K562 (cell line): ENCODE measurements at regions not wholly inside any gene's neighbourhood (a gene's known extent, or its start where the extent isn't known, plus 50 kb on each side); places are given as distances from the start of the nearest gene placed in this dataset.

ENCODE experiments used
- ATF4 ChIP-seq: fragments of 450-650 bp; formaldehyde crosslinking; IDR thresholded peaks from 2 replicates; pipeline ENCODE4 v1.4.0; 2022; ENCODE audit warnings: mild to moderate bottlenecking, moderate library complexity
- BACH1 ChIP-seq: fragments of 200-800 bp; sonication (Bioruptor generic); IDR thresholded peaks from 2 replicates; pipeline ENCODE4 v1.6.1; 2016; ENCODE audit warnings: missing genetic modification characterization, missing compliant biosample characterization
- BCL6 ChIP-seq: fragments of 250-450 bp; sonication (Bioruptor Pico); IDR thresholded peaks from 2 replicates; pipeline ENCODE4 v1.4.0; 2020
- DMBX1 ChIP-seq: fragments of 250-450 bp; sonication (Bioruptor Pico); IDR thresholded peaks from 2 replicates; pipeline ENCODE4 v1.8.0; 2022; ENCODE audit warnings: inconsistent platforms, mild to moderate bottlenecking, moderate library complexity, borderline replicate concordance
- E2F8 ChIP-seq: fragments of 450-650 bp; IDR thresholded peaks from 2 replicates; pipeline ENCODE4 v1.7.1; 2018; ENCODE audit warnings: mild to moderate bottlenecking, low read depth; ENCODE audit not compliant: partially characterized antibody
- ETV5 ChIP-seq: sonication (generic); formaldehyde crosslinking; IDR thresholded peaks from 2 replicates; pipeline ENCODE4 v1.4.0; 2020; ENCODE audit warnings: low read depth, mild to moderate bottlenecking, missing genetic modification reagents
- HDAC6 ChIP-seq: IDR thresholded peaks from 2 replicates; pipeline ENCODE4 v1.6.1; 2012; ENCODE audit warnings: low read depth, mild to moderate bottlenecking, control low read depth, inconsistent platforms, low read length, moderate library complexity
- HNRNPLL ChIP-seq: fragments of 200-400 bp; formaldehyde crosslinking; IDR thresholded peaks from 2 replicates; pipeline ENCODE4 v1.6.1; 2017; ENCODE audit warnings: low read length, low read depth, mild to moderate bottlenecking; ENCODE audit not compliant: poor library complexity, severe bottlenecking
- HSF4 ChIP-seq: fragments of 250-450 bp; sonication (Bioruptor Pico); IDR thresholded peaks from 2 replicates; pipeline ENCODE4 v2.1.2; 2022; ENCODE audit warnings: mild to moderate bottlenecking, moderate library complexity, borderline replicate concordance
- ILK ChIP-seq: fragments of 450-650 bp; IDR thresholded peaks from 2 replicates; pipeline ENCODE4 v1.6.1; 2016; ENCODE audit warnings: missing genetic modification characterization, low read depth, mild to moderate bottlenecking, missing compliant biosample characterization, moderate library complexity, borderline replicate concordance
- JUNB ChIP-seq: fragments of 450-650 bp; formaldehyde crosslinking; conservative IDR thresholded peaks from 2 replicates; pipeline ENCODE4 v1.4.0; 2020; ENCODE audit warnings: mild to moderate bottlenecking
- KDM5B ChIP-seq: fragments of 200-600 bp; sonication (generic); IDR thresholded peaks from 2 replicates; pipeline ENCODE4 v1.6.1; 2012; ENCODE audit warnings: low read depth, mild to moderate bottlenecking, moderate library complexity, low read length, control low read depth, inconsistent platforms; ENCODE audit not compliant: insufficient replicate concordance
- NELFE ChIP-seq: IDR thresholded peaks from 2 replicates; pipeline ENCODE4 v1.6.1; 2011; ENCODE audit warnings: mild to moderate bottlenecking; ENCODE audit not compliant: insufficient read depth, insufficient read length
- NFIX ChIP-seq: fragments of 250-450 bp; sonication (Bioruptor Pico); IDR thresholded peaks from 2 replicates; pipeline ENCODE4 v1.4.0; 2020; ENCODE audit warnings: low read depth, mild to moderate bottlenecking, moderate library complexity
- SMAD4 ChIP-seq: fragments of 250-450 bp; sonication (Bioruptor Pico); conservative IDR thresholded peaks from 2 replicates; pipeline ENCODE4 v1.8.0; 2021; ENCODE audit warnings: inconsistent platforms, mild to moderate bottlenecking, moderate library complexity
- TEAD1 ChIP-seq, 2 experiments: fragments of 450-650 bp in 1 of 2; sonication (generic) in 1 of 2; formaldehyde crosslinking; IDR thresholded peaks; 2 replicates each; pipeline versions ENCODE4 v1.4.0 to v1.8.0; 2020 to 2022; ENCODE audit warnings: mild to moderate bottlenecking in 2 of 2, missing genetic modification reagents in 1 of 2
- TRIM28 ChIP-seq: fragments of 450-650 bp; IDR thresholded peaks from 2 replicates; pipeline ENCODE4 v1.6.1; 2017
- ZNF146 ChIP-seq: IDR thresholded peaks from one replicate; pipeline ENCODE4 v1.6.1; 2018; ENCODE audit warnings: missing compliant biosample characterization; ENCODE audit not compliant: unreplicated experiment
- ZNF175 ChIP-seq: fragments of 200-800 bp; sonication (Bioruptor generic); IDR thresholded peaks from 2 replicates; pipeline ENCODE4 v1.6.1; 2016; ENCODE audit warnings: low read depth, mild to moderate bottlenecking, missing genetic modification characterization, missing compliant biosample characterization
- ZNF280A ChIP-seq: fragments of 450-650 bp; IDR thresholded peaks from 2 replicates; pipeline ENCODE4 v1.6.1; 2018; ENCODE audit warnings: mild to moderate bottlenecking, low read depth; ENCODE audit not compliant: partially characterized antibody
- ZNF311 ChIP-seq: fragments of 250-450 bp; sonication (Bioruptor Pico); IDR thresholded peaks from 2 replicates; pipeline ENCODE4 v1.4.0; 2020; ENCODE audit warnings: mild to moderate bottlenecking, moderate library complexity
- ZSCAN32 ChIP-seq: fragments of 450-650 bp; formaldehyde crosslinking; IDR thresholded peaks from 2 replicates; pipeline ENCODE4 v1.4.0; 2020; ENCODE audit warnings: mild to moderate bottlenecking, moderate library complexity

- 0 out of 2 replicates have a peak, but pooled peaks have one; percentile 48 for TF ChIP-seq TRIM28
- no peak for TF ChIP-seq HDAC6
- peak; percentile 71; the same call in 1 of the 2 replicates for TF ChIP-seq SMAD4
- TF ChIP-seq E2F8: no peak
- TF ChIP-seq ILK: peak; percentile 69; the same call in 1 of the 2 replicates
- TF ChIP-seq KDM5B: no peak
- peak in 1 of 2 experiments; percentile 81; a peak in 2 of 4 replicates for TF ChIP-seq TEAD1 (CRISPR knock-in tag; IDR thresholded peaks at IDR 0.05)
- peak; percentile 91 for TF ChIP-seq DMBX1
- no peak; the same call in 1 of the 2 replicates for TF ChIP-seq HSF4 (CRISPR knock-in tag)
- 0 out of 2 replicates have a peak, but pooled peaks have one; percentile 21 for TF ChIP-seq ZSCAN32 (CRISPR knock-in tag)
- 0 out of 2 replicates have a peak, but pooled peaks have one; percentile 23 for TF ChIP-seq ETV5 (CRISPR knock-in tag)
- peak; percentile 58; the same call in 1 of the 2 replicates for TF ChIP-seq ATF4 (CRISPR knock-in tag)
- TF ChIP-seq BACH1 (tag): peak; percentile 58; the same call in 1 of the 2 replicates
- TF ChIP-seq ZNF175 (CRISPR knock-in tag): peak; percentile 49; the same call in 1 of the 2 replicates
- 0 out of 2 replicates have a peak, but pooled peaks have one; percentile 16 for TF ChIP-seq BCL6 (CRISPR knock-in tag)
- peak; percentile 93 for TF ChIP-seq ZNF311 (CRISPR knock-in tag)
- TF ChIP-seq ZNF280A: peak; percentile 42
- no peak for TF ChIP-seq NELFE
- TF ChIP-seq JUNB (CRISPR knock-in tag): no peak
- TF ChIP-seq ZNF146 (CRISPR knock-in tag): peak; percentile 7
- TF ChIP-seq NFIX (CRISPR knock-in tag): 0 out of 2 replicates have a peak, but pooled peaks have one; percentile 20
- TF ChIP-seq HNRNPLL: no peak
Measured at GRCh38 chr12:127161466-127161865, 1105.5 kb upstream of the TMEM132C start (continued).
